GM12878 (cell line): ENCODE measurements at regions not wholly inside any gene's neighbourhood (a gene's known extent, or its start where the extent isn't known, plus 50 kb on each side); places are given as distances from the start of the nearest gene placed in this dataset.
"Not testable (repeated sequence)": the region's sequence is repeated elsewhere in the genome, so short reads cannot be mapped to it uniquely, and the experiment has no call there.

Experiments
- ATAC-seq: fragments of 200-7000 bp; cut with Tn5 transposase; 3 replicates; pipeline ENCODE4 v1.9.1; 2020; ENCODE audit warnings: mild to moderate bottlenecking, moderate library complexity
- BruUV-seq: library from RNA; stranded (reverse); fragments of 400-500 nt; replicated peaks from 2 replicates; lab custom pipeline; 2021; lab: Mats Ljungman, UMichigan
- CTCF ChIA-PET: fragments of 300-600 bp; sonication (Branson Sonifier 250); formaldehyde crosslinking; extraction: SDS; loops from one replicate; lab custom pipeline; 2021; ENCODE audit warnings: inconsistent platforms; lab: Yijun Ruan, JAX
- POLR2A ChIA-PET: fragments of 350-600 bp; formaldehyde crosslinking; extraction: SDS; loops from one replicate; lab custom pipeline; 2021; ENCODE audit warnings: inconsistent platforms; lab: Charles Lee
- RAD21 ChIA-PET: fragments of 300-600 bp; sonication (Branson Sonifier 250); formaldehyde crosslinking; loops from one replicate; lab custom pipeline; 2023; ENCODE audit warnings: antibody characterized with exemption; ENCODE audit not compliant: unreplicated experiment; lab: Charles Lee
- SMC1A ChIA-PET: fragments of 300-600 bp; sonication (Branson Sonifier 250); formaldehyde crosslinking; loops from one replicate; lab custom pipeline; 2023; ENCODE audit not compliant: unreplicated experiment, uncharacterized antibody; lab: Charles Lee
- DNase-seq: peaks from one replicate; pipeline ENCODE4 v3.0.0-alpha.2; 2011; ENCODE audit warnings: low read depth, low spot score
- FAIRE-seq: peaks from 3 replicates; lab custom pipeline; 2011; peaks lifted over from hg19 to GRCh38; lab: Jason Lieb, UNC
- H2AFZ ChIP-seq: 2 replicates; pipeline ENCODE4 v1.6.0; 2011; ENCODE audit warnings: low read depth, low read length, control low read depth; ENCODE audit not compliant: control insufficient read depth
- H3K27ac ChIP-seq: 2 replicates; pipeline ENCODE4 v1.5.1; 2011; ENCODE audit warnings: control low read depth; ENCODE audit not compliant: control insufficient read depth, insufficient read depth
- H3K27me3 ChIP-seq, 2 experiments: replicated peaks in 1 of 2; 2 replicates each; pipeline versions ENCODE4 v1.6.0 to v1.6.1; 2011; ENCODE audit warnings: low read length in 1 of 2; ENCODE audit not compliant: control insufficient read depth in 2 of 2, insufficient read depth in 2 of 2
- H3K36me3 ChIP-seq, 2 experiments: 2 replicates each; pipeline ENCODE4 v1.5.1; 2011; ENCODE audit warnings: low read length in 1 of 2; ENCODE audit not compliant: control insufficient read depth in 2 of 2, insufficient read depth in 2 of 2
- H3K4me1 ChIP-seq: 2 replicates; pipeline ENCODE4 v1.6.1; 2011; ENCODE audit warnings: mild to moderate bottlenecking, low read length, moderate library complexity, mixed read lengths; ENCODE audit not compliant: control insufficient read depth, insufficient read depth
- H3K4me2 ChIP-seq: 2 replicates; pipeline ENCODE4 v1.6.0; 2011; ENCODE audit warnings: control low read depth; ENCODE audit not compliant: control insufficient read depth, insufficient read depth
- H3K4me3 ChIP-seq: fragments of 200-600 bp; sonication (generic); 2 replicates; pipeline ENCODE4 v1.5.1; 2016
- H3K79me2 ChIP-seq: 2 replicates; pipeline ENCODE4 v1.6.0; 2011; ENCODE audit warnings: low read length; ENCODE audit not compliant: control insufficient read depth, insufficient read depth
- H3K9ac ChIP-seq: 2 replicates; pipeline ENCODE4 v1.8.0; 2011; ENCODE audit warnings: low read length, control low read depth, mixed read lengths; ENCODE audit not compliant: control insufficient read depth, insufficient read depth
- H3K9me3 ChIP-seq: replicated peaks from 3 replicates; pipeline ENCODE4 v1.5.1; 2011; ENCODE audit warnings: mild to moderate bottlenecking, low read length; ENCODE audit not compliant: control insufficient read depth, insufficient read depth
- H4K20me1 ChIP-seq: 2 replicates; pipeline ENCODE4 v1.6.0; 2011; ENCODE audit not compliant: control insufficient read depth, insufficient read depth
- WGBS: methylation state at CpG from one replicate; pipeline ENCODE4 v1.1.6; 2016; ENCODE audit warnings: low lambda C conversion rate; ENCODE audit not compliant: insufficient replicate concordance, insufficient coverage; ENCODE audit errors: missing lambda C conversion rate; 5-methylcytosine and 5-hydroxymethylcytosine counted together
- in situ Hi-C: fragments of 300-500 bp; cut with MboI; formaldehyde crosslinking; loops from 9 replicates; pipeline ENCODE4 v1.14.3; 2018; ENCODE audit warnings: mixed read lengths
- intact Hi-C: fragments of 100-400 bp; cut with micrococcal nuclease; formaldehyde crosslinking; loops from one replicate; pipeline ENCODE4 v1.14.2; 2022; ENCODE audit not compliant: unreplicated experiment

- RAD21 ChIA-PET = not testable (repeated sequence)
Observed at GRCh38 chr16:88231839-88232238, 150.9 kb upstream of the ZNF469 start.

GRCh38 chr16:88232401-88233258 is 150.1 kb upstream of the ZNF469 start:
- H3K4me1 ChIP-seq, H3K79me2 ChIP-seq, H4K20me1 ChIP-seq, H3K9ac ChIP-seq, ATAC-seq, POLR2A ChIA-PET, H3K36me3 ChIP-seq, FAIRE-seq, in situ Hi-C loops, H2AFZ ChIP-seq, H3K27me3 ChIP-seq, BruUV-seq, H3K4me2 ChIP-seq, H3K27ac ChIP-seq, intact Hi-C loops, CTCF ChIA-PET, DNase-seq, RAD21 ChIA-PET, SMC1A ChIA-PET, H3K9me3 ChIP-seq, H3K4me3 ChIP-seq: not testable (repeated sequence)
- 37% methylated on average over 25 of the region's 31 CpGs for WGBS

More at GRCh38 chr16:88231839-88232238, 150.9 kb upstream of the ZNF469 start:
- H4K20me1 ChIP-seq, H3K4me1 ChIP-seq, H3K4me2 ChIP-seq, in situ Hi-C loops, intact Hi-C loops, H3K27me3 ChIP-seq, H3K9me3 ChIP-seq, H3K27ac ChIP-seq, SMC1A ChIA-PET, H3K9ac ChIP-seq, ATAC-seq, DNase-seq, BruUV-seq, FAIRE-seq, H2AFZ ChIP-seq, CTCF ChIA-PET, H3K36me3 ChIP-seq, H3K4me3 ChIP-seq, POLR2A ChIA-PET, H3K79me2 ChIP-seq: not testable (repeated sequence)
- 21% methylated on average over 11 of the region's 13 CpGs for WGBS

- POLR2A ChIA-PET, in situ Hi-C loops, H3K9me3 ChIP-seq, H2AFZ ChIP-seq, CTCF ChIA-PET, H3K36me3 ChIP-seq, H4K20me1 ChIP-seq, H3K79me2 ChIP-seq, DNase-seq, H3K27ac ChIP-seq, FAIRE-seq, RAD21 ChIA-PET, ATAC-seq, H3K4me3 ChIP-seq, intact Hi-C loops, H3K4me1 ChIP-seq, H3K9ac ChIP-seq, SMC1A ChIA-PET, BruUV-seq, H3K27me3 ChIP-seq, H3K4me2 ChIP-seq: not testable (repeated sequence)
- WGBS = 35% methylated on average over 20 of the region's 23 CpGs
Observed at GRCh38 chr16:88233621-88234420, 148.9 kb upstream of the ZNF469 start.
